Dermis blood vessel endothelial cell (primary cell): ENCODE measurements at regions not wholly inside any gene's neighbourhood (a gene's known extent, or its start where the extent isn't known, plus 50 kb on each side); places are given as distances from the start of the nearest gene placed in this dataset.
"Not testable (repeated sequence)": the region's sequence is repeated elsewhere in the genome, so short reads cannot be mapped to it uniquely, and the experiment has no call there.

Experiments
- DNase-seq: peaks from one replicate; pipeline ENCODE4 v3.0.0; 2010

DNA sequence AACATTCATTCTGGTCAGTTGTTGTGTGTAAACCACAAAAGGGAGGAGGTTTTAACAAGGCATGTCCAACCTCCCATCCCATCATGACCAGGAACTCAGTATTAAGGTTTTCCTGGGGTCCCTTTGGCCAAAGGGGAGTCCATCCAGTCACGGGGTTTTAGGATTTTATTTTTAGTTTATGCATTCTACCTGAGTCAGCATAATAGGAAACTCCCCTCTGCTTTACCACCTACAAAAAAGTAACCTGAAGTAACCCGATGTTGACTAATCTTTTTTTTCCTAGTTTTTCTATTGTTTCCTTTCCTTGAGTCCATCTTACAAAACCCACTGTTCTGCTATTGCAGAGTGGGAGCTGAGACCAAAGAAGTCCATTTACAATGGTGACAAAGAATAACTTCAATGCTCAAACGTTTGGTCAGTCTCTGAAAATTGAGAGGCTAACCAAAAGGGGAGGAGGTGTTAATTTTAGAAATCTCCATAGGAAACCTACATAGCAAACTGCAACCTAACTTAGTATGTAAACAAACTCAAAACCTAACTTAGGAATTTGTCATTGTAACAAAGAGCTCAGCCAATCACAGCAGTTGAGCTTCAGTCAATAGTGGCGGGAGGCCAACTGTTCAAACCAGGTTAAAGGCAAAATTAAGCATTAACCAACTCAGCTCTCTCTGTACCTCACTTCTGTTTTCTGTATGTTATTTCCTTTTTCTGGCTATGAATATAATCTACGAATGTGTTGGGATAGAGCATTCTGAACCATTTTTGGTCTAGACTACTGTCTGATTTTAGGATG is 1954.1 kb downstream of the PCDH9 start:
- DNase-seq = no peak

DNA sequence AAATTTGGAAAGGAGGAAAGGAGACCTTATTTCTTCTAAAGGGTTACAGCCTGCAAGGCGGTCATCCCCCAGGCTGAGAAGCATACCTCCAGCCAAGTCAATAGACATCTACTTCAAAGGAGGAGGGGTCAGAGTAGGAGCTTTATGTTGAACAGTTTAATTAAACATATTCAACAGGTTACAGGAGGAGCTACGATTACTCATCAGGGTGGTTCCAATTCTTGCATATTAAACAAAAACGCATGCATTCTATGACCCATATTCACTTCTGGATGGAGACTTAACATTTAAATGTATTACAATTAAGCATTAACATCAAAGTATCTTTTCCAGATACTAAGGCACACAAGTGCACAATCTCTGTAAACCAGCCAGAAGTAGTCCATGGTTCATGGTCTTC is 1955.0 kb downstream of the PCDH9 start:
- DNase-seq = no peak

DNA sequence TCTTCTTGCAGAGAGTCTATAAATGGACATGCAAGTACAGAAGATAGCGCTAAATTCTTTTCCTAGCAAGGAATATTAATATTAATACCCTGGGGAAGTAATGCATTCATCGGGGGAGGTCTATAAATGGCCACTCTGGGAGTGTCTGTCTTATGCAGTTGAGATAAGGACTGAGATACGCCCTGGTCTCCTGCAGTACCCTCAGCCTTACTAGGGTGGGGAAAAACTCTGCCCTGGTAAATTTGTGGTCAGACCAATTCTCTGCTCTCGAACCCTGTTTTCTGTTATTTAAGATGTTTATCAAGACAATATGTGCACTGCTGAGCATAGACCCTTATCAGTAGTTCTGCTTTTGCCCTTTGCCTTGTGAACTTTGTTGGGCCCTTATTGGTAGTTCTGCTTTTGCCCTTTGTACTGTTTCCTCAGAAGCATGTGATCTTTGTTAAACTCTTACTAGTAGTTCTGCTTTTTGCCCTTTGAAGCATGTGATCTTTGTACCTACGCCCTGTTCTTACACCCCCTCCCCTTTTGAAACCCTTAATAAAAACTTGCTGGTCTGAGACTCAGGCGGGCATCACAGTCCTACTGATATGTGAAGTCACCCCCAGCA is 1956.2 kb downstream of the PCDH9 start:
- not testable (repeated sequence) for DNase-seq

DNA sequence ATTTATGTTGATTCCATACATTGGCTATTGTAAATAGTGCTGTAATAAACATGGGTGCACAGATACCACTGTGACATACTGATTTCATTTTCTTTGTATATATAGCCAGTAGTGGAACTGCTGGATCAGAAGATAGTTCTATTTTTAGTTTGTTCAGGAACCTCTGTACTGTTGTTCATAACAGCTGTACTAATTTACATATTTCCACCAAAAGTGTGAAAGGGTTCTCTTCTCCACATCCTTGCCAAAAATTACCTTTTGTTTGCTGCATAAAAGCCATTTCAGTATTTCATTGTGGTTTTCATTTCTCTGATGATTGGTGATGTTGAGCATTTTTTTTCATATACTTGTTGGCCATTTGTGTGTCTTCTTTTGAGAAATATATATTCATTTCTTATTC is 1962.1 kb downstream of the PCDH9 start:
- no peak for DNase-seq

DNA sequence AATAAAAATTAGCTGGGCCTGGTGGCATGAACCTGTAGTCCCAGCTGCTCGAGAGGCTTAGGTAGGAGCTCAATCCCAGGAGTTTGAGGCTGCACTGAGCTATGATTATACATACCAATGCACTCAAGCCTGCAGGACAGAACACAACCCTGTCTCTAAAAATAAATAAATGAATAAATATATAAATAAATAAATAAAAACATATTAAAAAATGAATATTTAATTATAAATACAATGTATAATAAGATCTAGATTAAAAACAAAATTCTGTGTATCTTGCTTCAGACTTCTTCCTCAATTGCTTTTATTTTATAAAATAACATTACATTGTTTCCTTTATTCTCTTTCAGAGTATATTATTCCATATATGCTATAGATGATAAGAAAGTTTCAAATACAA is 1964.1 kb downstream of the PCDH9 start:
- no peak for DNase-seq

DNA sequence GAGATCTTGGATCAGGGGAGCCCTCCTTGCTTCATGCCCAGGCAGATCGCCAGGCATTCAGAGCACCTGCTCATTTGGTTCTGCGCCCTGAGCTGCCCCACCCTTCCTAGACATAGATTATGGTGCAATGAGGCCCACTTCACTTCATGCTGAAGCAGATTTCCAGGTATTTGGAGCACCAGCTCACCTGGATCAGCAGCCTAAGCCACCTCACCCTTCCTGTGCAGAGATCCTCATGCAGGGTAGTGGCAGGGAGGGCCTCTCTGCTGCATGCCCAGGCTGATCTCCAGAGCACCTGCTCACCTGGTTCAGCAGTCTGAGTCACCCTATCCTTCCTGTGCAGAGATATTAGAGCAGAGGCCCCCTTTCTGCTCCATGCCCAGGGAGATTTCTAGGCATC is 1966.1 kb downstream of the PCDH9 start:
- DNase-seq = no peak

DNA sequence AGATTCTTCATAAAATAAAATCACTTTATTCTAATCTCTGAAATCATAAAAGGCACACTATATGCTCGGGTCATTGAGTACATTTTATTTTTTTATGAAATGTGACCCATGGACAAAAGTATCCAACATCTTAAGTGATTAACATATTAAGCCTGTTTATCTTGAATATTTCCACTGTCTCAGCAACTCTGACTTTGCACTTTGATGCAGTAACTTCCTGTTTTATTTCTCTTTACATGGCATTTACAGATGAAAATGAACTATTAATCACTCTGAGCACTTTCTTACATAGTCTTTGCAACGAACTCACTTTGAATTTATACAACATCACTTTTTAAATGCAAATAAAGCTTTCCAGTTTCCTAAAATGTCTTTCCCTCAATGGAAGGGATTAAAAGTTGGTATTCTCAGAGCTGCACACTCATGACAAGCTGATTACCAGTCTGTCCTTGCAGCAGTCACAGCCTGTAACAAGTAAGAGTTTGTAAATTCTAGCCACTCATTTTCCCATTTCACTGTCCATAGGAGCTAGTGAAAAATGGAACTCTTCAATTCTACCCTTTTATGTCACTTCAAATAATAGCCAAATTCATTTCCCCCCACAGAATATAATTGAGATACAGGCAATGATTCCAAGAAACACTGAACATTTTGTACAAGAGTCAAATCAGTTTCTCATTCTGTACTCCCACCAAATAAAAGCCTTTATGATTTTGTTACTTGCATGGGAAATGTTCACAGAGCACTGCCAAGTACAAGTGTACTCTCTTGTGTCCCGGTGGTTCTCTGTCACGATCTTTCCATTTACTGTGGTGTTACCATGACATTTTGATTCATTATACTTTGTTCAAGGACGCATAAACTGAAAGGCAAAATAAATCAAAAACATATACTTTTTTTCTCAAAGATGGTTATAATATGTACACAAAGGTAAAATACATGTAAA is 1968.9 kb downstream of the PCDH9 start:
- DNase-seq = no peak

DNA sequence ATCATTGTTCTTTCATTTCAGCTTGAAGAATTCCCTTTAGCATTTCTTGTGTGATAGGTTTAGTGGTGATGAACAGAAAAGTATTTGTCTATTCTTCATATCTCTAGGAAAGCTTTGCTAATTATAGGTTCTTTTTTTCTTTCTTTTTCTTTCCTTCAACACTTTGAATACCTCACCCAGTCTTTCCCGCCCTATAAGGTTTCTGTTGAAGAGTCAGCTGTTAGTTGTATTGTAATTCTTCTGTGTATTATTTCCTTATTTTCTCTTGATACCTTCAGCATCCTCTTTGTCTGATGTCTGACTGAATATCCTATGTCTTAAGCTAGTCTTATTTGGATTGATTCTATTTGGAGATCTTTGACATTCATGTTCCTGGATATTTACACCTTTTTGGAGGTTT is 1989.4 kb downstream of the PCDH9 start:
- DNase-seq = no peak

DNA sequence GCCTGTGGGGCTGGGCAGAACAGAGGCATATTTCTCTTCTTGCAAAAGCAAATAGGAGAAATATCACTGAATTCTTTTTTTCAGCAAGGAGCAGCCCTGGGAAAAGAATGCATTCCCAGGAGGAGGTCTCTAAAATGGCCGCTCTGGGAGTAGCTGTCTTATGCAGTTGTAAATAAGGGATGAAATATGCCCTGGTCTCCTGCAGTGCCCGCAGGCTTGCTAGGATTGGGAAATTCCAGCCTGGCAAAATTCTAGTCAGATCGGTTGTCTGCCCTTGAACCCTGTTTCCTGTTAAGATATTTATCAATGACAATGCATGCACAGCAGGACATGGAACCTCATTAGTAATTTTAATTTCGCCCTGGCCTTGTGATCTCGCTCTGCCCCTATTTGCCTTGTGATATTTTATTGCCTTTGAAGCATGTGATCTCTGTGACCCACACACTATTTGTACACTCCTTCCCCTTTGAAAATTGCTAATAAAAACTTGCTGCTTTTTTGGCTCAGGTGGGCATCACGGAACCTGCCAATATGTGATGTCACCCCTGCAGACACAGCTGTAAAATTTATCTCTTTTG is 1993.2 kb downstream of the PCDH9 start:
- no peak for DNase-seq

DNA sequence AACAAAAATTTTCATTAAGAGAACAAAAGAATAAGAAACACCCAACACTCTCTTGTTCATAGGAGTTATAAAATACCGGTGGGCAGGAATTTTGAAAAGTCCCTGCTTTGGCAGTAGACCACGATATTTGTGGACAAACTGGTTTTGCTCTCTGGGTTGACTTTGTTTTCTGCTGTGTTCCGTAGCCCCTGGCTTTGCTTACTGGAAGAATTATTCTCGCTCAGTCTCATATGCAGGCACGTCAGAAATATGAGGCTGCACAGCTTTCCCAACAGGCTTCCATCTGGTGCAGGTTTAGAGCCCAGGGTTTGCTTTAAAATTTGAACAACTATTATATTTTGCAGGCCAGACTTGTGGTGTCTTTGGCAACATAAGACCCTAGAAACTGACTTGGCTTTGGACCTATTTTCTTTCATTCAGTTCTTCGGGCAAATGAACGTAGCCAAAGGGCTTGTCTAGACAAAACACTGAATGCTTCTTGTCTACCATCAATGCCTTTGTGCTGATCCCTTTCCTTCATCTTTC is 2012.6 kb downstream of the PCDH9 start:
- DNase-seq = no peak

DNA sequence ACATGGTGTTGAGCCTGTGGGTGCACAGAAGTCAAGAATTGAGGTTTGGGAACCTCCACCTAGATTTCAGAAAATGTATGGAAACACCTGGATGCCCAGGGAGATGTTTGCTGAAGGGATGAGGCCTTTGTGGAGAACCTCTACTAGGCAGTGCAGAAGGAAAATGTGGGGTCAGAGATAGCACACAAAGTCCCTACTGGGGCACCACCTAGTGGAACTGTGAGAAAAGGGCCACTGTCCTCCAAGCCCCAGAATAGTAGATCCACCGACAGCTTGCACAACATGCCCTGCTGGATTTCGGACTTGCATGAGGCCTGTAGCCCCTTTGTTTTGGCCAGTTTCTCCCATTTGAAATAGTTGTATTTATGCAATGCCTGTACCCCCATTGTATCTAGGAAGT is 2027.3 kb downstream of the PCDH9 start:
- not testable (repeated sequence) for DNase-seq

DNA sequence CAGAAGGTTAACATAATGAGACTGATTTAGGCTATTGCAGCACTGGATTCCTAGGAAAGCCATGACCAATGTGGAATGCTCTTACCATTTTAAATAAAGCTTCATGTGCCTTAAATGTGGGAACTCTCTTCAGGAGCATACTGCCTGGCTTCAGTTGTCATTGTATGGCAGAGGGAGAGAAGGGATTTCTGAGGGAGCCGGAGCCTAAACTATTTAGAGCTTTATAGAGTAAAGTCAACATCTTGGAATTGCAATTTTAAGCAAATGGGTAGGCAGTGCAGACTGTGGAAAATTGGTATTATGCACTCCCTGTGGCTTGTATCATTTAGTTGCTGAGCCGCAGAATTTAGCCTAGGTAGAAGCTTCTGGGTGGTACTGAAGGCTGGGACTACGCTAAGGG is 2041.4 kb downstream of the PCDH9 start:
- no peak for DNase-seq

DNA sequence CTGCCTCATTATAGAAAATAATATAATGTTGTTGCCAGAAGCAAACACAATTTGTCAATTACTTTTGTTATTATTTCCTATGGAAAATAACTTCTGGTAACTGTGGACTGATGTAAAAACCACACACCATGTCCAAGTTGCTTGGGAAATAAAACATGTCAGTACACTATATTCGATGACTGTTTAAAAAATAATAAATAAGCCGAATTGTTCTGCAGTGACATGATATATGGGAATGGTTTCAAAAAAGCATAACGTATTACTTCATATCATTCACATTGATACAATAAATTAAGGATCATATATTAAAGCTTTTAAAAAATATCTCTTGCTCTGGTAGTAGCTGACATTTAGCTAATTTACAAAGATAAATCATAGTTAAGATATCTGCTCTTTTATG is 2062.1 kb downstream of the PCDH9 start:
- no peak for DNase-seq

DNA sequence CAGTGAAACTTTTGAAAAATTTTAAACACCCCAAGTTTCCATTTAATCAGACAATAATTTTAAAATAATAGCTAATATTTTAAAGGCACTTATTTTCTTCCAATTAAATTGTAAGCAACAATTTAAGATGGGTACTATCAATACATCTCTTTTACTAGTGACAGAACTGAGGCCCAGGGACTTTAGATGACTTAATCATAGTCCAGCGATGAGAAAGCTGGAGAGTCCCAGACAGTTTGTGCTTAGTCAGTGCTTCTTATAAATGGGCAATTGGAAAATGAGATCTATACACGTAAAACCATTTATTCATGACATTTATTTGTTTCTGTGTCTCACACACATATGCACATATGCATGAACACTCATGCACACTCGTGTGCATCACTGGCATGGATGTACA is 2063.5 kb downstream of the PCDH9 start:
- DNase-seq = no peak

DNA sequence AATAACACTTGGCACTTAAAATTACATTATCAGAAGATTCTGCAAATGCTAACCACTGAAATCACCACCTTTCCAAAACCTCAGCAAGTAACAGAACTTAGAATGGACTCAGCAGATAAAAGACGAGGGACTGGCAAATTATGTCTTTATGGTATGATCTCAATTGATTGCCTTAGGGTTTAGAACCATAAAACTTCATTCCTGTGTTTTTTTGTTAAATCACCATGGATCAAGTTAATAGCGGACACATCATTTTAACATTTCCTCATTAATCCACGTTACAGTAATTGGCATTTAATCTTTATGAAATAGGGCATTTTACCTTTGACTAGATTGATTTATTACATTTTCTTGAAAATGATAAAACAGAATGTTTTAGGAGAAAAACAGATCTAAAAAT is 2070.3 kb downstream of the PCDH9 start:
- no peak for DNase-seq

DNA sequence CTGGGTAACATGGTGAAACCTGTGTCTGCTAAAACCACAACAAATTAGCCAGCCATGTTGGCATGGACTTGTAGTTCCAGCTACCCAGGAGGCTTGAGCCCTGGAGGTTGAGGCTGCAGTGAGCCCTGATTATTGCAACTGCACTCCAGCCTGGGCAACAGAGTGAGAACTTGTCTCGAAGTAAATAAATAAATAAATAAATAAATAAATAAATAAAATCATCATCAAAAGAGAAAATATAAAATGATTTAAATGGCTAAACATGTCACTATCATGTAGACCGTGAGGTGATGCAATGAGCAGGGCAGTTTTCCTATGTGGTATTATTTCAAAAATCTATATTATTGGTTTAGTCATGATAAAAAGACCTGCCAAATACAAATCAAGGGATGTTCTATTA is 2074.3 kb downstream of the PCDH9 start:
- DNase-seq = no peak

DNA sequence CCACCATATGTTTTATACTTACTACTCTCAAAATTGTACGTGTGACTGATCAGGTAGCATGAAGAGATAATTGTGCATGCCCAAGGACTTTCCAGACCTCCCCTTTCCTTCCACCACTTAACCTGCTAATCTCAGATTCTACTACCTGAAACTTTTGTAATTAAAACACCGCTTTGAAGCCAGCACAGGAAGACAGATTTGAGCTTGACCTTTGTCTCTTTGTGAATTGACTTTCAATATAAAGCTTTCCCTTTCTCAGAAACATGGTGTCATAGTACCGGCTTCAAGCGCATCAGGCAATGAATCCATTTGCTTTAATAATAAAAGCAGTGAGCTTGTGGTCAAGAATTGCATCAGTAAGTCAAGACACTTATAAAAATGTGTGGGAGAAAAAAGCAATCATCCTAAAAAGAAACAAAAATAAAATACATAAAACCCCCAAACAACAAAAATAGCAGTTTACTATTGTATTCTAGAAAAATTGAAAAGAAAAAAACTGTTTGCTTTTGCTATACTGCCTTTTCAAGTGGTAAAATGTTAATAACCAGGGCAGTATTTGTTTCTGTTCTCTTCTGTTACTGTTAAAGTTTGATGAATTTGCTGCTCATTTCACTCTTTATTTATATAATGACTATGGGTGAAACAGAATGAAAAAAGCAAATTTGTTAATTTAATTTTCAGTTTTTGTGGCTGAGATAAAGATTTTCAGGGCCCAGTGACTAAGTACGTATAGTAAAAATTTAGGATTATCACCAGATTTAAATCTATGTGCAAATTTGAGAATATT is 2075.3 kb downstream of the PCDH9 start:
- DNase-seq = no peak

DNA sequence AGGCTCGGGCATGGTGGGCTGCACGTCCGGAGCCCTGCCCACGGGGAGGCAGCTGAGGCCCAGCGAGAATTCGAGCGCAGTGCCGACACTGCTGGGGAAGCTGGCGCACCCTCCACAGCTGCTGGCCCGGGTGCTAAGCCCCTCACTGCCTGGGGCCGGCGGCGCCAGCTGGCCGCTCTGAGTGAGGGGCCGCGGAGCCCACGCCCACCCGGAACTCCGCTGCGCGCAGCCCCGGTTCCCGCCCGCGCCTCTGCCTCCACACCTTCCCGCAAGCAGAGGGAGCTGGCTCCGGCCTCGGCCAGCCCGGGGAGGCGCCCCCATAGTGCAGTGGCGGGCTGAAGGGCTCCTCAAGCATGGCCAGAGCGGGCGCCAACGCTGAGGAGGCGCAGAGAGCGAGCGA is 2080.4 kb downstream of the PCDH9 start:
- no peak for DNase-seq

DNA sequence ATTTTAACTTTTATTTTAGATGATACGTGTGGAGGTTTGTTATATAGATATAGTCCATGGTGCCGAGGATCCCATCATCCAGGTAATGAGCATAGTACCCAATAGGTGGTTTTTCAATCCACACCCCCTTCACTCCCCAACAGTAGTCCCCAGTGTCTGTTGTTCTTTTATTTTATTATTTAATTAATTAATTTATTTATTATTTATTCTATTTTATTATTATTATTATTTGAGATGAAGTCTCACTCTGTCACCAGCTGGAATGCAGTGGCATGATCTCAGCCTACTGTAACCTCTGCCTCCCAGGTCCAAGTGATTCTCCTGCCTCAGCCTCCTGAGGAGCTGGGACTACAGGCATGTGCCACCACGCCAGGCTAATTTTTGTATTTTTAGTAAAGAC is 2086.2 kb downstream of the PCDH9 start:
- DNase-seq = no peak

DNA sequence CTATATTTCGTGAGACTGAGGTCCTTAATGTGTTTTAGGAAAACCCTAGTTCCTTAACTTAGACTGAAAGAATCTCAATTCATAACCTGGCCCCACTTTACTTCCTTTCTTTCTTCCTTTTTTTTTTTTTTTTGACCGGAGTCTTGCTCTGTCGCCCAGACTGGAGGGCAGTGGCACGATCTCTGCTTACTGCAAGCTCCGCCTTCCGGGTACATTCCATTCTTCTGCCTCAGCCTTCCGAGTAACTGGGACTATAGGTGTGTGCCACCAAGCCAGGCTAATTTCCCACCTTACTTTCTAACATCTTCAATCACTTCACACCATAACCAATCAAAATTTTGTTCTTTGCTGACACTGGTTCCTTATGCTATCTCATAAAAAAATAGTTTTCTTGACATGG is 2097.0 kb downstream of the PCDH9 start:
- no peak for DNase-seq

DNA sequence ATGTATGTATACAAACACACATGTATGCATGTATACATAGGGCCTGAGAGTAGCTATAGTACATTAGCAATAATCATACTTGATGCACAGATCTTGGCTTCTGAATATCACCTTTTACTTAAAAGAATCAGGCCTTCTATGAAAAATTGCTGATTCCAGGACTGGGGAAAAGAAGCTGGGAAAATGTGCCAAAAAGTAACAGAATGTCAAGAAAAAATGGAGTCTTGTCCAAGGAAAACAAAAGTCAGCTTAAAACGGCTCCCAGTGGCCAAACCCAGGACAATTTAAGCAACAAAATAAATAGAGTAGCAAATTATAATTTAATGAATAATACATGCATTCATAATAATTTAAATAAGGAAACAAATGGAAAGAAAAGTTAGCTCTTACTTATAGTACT is 2104.9 kb downstream of the PCDH9 start:
- no peak for DNase-seq

DNA sequence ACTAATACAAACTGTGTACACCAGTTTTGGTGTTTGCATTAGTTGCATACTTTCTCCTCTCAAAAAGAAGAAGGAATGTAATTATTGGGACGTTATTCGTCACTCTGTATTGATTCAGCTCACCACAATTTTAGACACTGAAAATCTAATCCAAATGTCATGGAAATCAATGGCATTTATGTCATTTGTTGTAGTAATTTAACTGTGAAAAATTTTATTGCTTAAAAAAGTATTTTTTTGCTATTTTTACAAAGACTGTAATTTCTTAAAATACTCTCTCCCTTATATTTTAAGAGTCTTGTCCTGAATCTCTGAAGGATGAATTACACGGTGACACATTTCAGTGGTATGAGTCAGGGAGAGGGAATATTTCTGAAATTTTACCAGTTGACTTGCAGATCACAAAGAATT is 2117.6 kb downstream of the PCDH9 start:
- DNase-seq = no peak
